ENCODE measurements at regions not wholly inside any gene's neighbourhood (a gene's known extent, or its start where the extent isn't known, plus 50 kb on each side); places are given as distances from the start of the nearest gene placed in this dataset.

DNA sequence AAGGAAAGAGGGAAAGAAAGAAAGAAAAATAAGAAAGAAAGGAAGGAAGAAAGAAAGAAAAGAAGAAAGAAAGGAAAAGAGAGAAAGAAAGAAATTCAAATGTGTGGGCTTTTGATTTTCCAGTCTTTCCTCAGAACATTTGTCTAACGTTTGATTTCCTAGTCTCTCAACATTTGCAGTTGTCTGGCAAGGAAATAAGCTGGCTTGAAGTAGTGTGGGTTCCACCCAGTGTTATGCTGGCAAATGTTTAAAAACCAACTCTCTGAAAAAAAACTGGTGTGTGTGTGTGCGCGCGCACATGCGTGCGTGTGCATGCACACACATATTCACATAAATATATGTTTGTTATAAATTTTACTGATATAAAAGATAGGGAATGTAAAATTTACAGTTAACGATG lies 54.6 kb upstream of the C3orf49 start:
- TF ChIP-seq, protein P1, sequence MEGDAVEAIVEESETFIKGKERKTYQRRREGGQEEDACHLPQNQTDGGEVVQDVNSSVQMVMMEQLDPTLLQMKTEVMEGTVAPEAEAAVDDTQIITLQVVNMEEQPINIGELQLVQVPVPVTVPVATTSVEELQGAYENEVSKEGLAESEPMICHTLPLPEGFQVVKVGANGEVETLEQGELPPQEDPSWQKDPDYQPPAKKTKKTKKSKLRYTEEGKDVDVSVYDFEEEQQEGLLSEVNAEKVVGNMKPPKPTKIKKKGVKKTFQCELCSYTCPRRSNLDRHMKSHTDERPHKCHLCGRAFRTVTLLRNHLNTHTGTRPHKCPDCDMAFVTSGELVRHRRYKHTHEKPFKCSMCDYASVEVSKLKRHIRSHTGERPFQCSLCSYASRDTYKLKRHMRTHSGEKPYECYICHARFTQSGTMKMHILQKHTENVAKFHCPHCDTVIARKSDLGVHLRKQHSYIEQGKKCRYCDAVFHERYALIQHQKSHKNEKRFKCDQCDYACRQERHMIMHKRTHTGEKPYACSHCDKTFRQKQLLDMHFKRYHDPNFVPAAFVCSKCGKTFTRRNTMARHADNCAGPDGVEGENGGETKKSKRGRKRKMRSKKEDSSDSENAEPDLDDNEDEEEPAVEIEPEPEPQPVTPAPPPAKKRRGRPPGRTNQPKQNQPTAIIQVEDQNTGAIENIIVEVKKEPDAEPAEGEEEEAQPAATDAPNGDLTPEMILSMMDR (IDR thresholded peaks at IDR 0.05; ENCODE audit: low read depth), result no peak

DNA sequence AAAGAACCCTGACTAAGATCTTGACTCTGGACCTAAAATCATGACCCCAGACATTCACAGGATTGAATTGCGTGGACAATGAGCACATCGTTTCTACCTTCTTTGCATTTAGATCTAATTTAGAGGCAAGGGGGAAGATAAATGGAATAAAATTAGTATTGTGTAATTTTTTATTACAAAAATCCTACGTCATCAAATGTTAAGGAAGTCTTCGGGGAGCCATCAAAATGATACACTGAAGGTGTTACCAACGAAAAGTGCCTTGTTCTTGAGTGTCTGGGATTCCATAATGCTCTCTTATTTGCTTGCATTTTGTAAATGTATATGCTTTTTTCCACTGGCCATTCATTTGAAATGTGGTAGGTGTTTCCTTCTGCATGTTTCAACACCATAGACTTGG lies 52.8 kb upstream of the C3orf49 start:
- TF ChIP-seq, protein P1 (IDR thresholded peaks at IDR 0.05; ENCODE audit: low read depth), result no peak

DNA sequence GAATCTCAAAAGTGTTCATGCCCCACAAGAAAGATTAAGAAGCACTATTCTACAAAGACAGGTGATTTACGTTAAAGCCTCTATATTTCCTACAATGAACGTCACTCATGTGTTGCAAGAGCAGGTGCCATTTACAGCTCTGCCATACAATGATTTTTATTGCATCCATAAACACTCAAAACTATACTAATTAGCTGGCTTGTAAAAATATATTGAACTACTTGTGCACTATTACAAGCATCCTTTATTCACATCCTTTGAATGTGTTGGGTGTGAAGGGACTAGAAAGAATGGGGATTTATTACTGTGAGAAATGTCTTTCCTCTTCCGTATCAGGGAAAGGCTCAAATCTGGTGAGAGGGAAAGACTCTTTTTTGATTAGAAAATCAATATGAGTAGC lies 50.7 kb upstream of the C3orf49 start:
- TF ChIP-seq, protein P1 (IDR thresholded peaks at IDR 0.05; ENCODE audit: low read depth), result no peak

DNA sequence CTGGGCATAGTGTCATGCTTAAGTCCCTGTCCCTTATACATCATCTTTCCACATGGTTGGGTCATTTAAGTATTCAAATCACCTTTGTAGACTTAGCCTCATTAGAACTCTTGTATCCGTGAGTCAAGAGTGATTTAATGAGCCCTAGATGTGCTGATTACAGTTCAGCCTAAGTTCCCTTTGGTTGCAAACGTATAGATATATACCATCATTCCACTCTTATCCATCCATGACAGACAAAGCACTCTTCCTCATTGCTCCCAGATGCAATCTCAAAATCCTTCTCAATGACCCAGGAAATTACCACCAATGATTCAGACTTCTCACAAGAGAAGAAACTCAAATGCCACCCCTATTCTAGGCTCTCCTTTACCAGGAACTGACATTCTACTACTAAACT lies 50.2 kb upstream of the C3orf49 start:
- TF ChIP-seq, protein P1 (IDR thresholded peaks at IDR 0.05; ENCODE audit: low read depth), result no peak

All from subcutaneous adipose tissue (tissue), 1 donor.